CD14-positive monocyte (primary cell): ENCODE measurements at regions not wholly inside any gene's neighbourhood (a gene's known extent, or its start where the extent isn't known, plus 50 kb on each side); places are given as distances from the start of the nearest gene placed in this dataset.

Experiments
- DNase-seq, 3 donors: peaks; one replicate each; pipeline ENCODE4 v3.0.0-alpha.2; 2011 to 2022
- H2AFZ ChIP-seq: 2 replicates; pipeline ENCODE4 v1.6.0; 2012; ENCODE audit warnings: mild to moderate bottlenecking, low read depth, low read length, inconsistent platforms; ENCODE audit not compliant: insufficient read depth, poor library complexity, severe bottlenecking
- H3K27ac ChIP-seq, 2 donors: 1 replicate in 1 of 2; 2 replicates in 1 of 2; pipeline ENCODE4 v1.5.1; 2012 to 2013; ENCODE audit warnings: low read length in 2 of 2, control low read depth in 1 of 2, inconsistent platforms in 1 of 2, low read depth in 1 of 2, mild to moderate bottlenecking in 1 of 2
- H3K27me3 ChIP-seq, 2 donors: one replicate each; pipeline versions ENCODE4 v1.6.0 to v1.6.1; 2011 to 2013; ENCODE audit warnings: low read length in 2 of 2; ENCODE audit not compliant: control insufficient read depth in 2 of 2, insufficient read depth in 2 of 2
- H3K36me3 ChIP-seq, 2 donors: replicated peaks in 1 of 2; 1 replicate in 1 of 2; 2 replicates in 1 of 2; pipeline versions ENCODE4 v1.5.1 to v1.6.1; 2012 to 2013; ENCODE audit warnings: low read length in 2 of 2, control low read depth in 1 of 2, inconsistent platforms in 1 of 2, mild to moderate bottlenecking in 1 of 2; ENCODE audit not compliant: insufficient read depth in 2 of 2, control insufficient read depth in 1 of 2
- H3K4me1 ChIP-seq, 2 donors: 1 replicate in 1 of 2; 2 replicates in 1 of 2; pipeline versions ENCODE4 v1.5.1 to v1.6.1; 2012 to 2013; ENCODE audit warnings: low read length in 2 of 2, control low read depth in 1 of 2, inconsistent platforms in 1 of 2, mild to moderate bottlenecking in 1 of 2, moderate library complexity in 1 of 2; ENCODE audit not compliant: insufficient read depth in 2 of 2, control insufficient read depth in 1 of 2
- H3K4me2 ChIP-seq: replicated peaks from 2 replicates; pipeline ENCODE3; 2012; ENCODE audit warnings: low read length, moderate library complexity, mild to moderate bottlenecking; ENCODE audit not compliant: poor library complexity, severe bottlenecking; ENCODE audit errors: extremely low read depth
- H3K4me3 ChIP-seq, 3 experiments: fragments of 200-600 bp in 1 of 3; sonication (generic) in 1 of 3; replicated peaks in 1 of 3; 1 replicate in 2 of 3; 2 replicates in 1 of 3; pipeline ENCODE4 v1.5.1; 2011 to 2013; ENCODE audit warnings: low read length in 3 of 3, mild to moderate bottlenecking in 3 of 3, control low read depth in 2 of 3, low read depth in 2 of 3, inconsistent platforms in 1 of 3, moderate library complexity in 1 of 3
- H3K79me2 ChIP-seq: 2 replicates; pipeline ENCODE4 v1.6.0; 2012; ENCODE audit warnings: mild to moderate bottlenecking, control low read depth, inconsistent platforms, low read length, moderate library complexity; ENCODE audit not compliant: insufficient read depth
- H3K9ac ChIP-seq: 2 replicates; pipeline ENCODE4 v1.6.0; 2017; ENCODE audit warnings: low read length, mild to moderate bottlenecking; ENCODE audit not compliant: insufficient read depth, poor library complexity, severe bottlenecking
- H3K9me3 ChIP-seq, 2 donors: replicated peaks in 1 of 2; 1 replicate in 1 of 2; 2 replicates in 1 of 2; pipeline versions ENCODE4 v1.5.1 to v1.6.1; 2012 to 2013; ENCODE audit warnings: low read length in 2 of 2, control low read depth in 1 of 2; ENCODE audit not compliant: control insufficient read depth in 1 of 2, insufficient read depth in 1 of 2
- H4K20me1 ChIP-seq: 2 replicates; pipeline ENCODE4 v1.6.0; 2012; ENCODE audit warnings: mild to moderate bottlenecking, low read length, control low read depth, moderate library complexity; ENCODE audit not compliant: insufficient read depth
- H3K27ac Mint-ChIP-seq, 7 donors: one replicate each; pipeline ENCODE4 v1.8.0; 2020; ENCODE audit warnings: mild to moderate bottlenecking in 7 of 7, mixed read lengths in 7 of 7, moderate library complexity in 6 of 7, inconsistent platforms in 2 of 7
- H3K27me3 Mint-ChIP-seq, 3 donors: one replicate each; pipeline ENCODE4 v1.8.0; 2021 to 2022; ENCODE audit warnings: low read depth in 3 of 3, mild to moderate bottlenecking in 3 of 3, mixed read lengths in 3 of 3, moderate library complexity in 3 of 3, inconsistent platforms in 1 of 3
- H3K36me3 Mint-ChIP-seq, 2 donors: one replicate each; pipeline ENCODE4 v1.8.0; 2020; ENCODE audit warnings: mixed read lengths in 2 of 2, inconsistent platforms in 1 of 2, mild to moderate bottlenecking in 1 of 2
- H3K4me1 Mint-ChIP-seq: one replicate; pipeline ENCODE4 v1.8.0; 2020; ENCODE audit warnings: mild to moderate bottlenecking, mixed read lengths
- H3K4me3 Mint-ChIP-seq, 2 donors: one replicate each; pipeline ENCODE4 v1.8.0; 2020; ENCODE audit warnings: mild to moderate bottlenecking in 2 of 2, mixed read lengths in 2 of 2, moderate library complexity in 1 of 2
- H3K9me3 Mint-ChIP-seq, 7 donors: one replicate each; pipeline ENCODE4 v1.8.0; 2020 to 2022; ENCODE audit warnings: mixed read lengths in 7 of 7, mild to moderate bottlenecking in 6 of 7, moderate library complexity in 6 of 7, inconsistent platforms in 2 of 7
- CTCF ChIP-seq: fragments of 200-600 bp; IDR thresholded peaks from one replicate; pipeline ENCODE4 v1.8.0; 2022; ENCODE audit warnings: antibody characterized with exemption, mild to moderate bottlenecking
- WGBS: methylation state at CpG from one replicate; pipeline ENCODE4 v1.1.5; 2013; ENCODE audit warnings: missing lambda C conversion rate; ENCODE audit not compliant: insufficient coverage; 5-methylcytosine and 5-hydroxymethylcytosine counted together
- intact Hi-C, 2 donors: fragments of 100-400 bp; cut with micrococcal nuclease; formaldehyde crosslinking; loops; one replicate each; pipeline versions ENCODE4 v1.15.0 to v1.15.1; 2023

- Histone ChIP-seq H3K4me2 (no peak overlapping the region), H3K9me3 (no peaks in the 10 kb centered on the region), H3K36me3 (no peaks in the 10 kb centered on the region), H3K27me3 (no peaks in the 10 kb centered on the region), H3K4me1 (no peaks in the 10 kb centered on the region), H3K27ac (no peak overlapping the region), H4K20me1 (no peaks in the 10 kb centered on the region), H2AFZ (no peak overlapping the region), H3K9ac (no peak overlapping the region), H3K79me2 (no peaks in the 10 kb centered on the region), H3K4me3 (no peak overlapping the region)
- Mint-ChIP-seq H3K4me3 (no peak overlapping the region), H3K9me3 (peaks cover 0 to 6% (median 2%) of the 10 kb centered on the region in 7 donors), H3K4me1 (no peaks in the 10 kb centered on the region), H3K36me3 (no peaks in the 10 kb centered on the region), H3K27me3 (peaks cover 0 to 2% (median 0%) of the 10 kb centered on the region in 3 donors), H3K27ac (no peak overlapping the region)
- no peak for TF ChIP-seq CTCF
- DNase-seq, result no peak
- intact Hi-C loops, result no loop called here
- 100% methylated on average over 1 of the region's 9 CpGs for WGBS
Observed at GRCh38 chr17:71232801-71233559, 887.8 kb upstream of the SOX9 start.

GRCh38 chr17:71234349-71234748 is 886.5 kb upstream of the SOX9 start:
- Histone ChIP-seq H3K4me3 (no peak overlapping the region), H3K9me3 (no peaks in the 10 kb centered on the region), H3K9ac (no peak overlapping the region), H3K79me2 (no peaks in the 10 kb centered on the region), H3K36me3 (no peaks in the 10 kb centered on the region), H3K4me1 (no peaks in the 10 kb centered on the region), H4K20me1 (no peaks in the 10 kb centered on the region), H3K27ac (no peak overlapping the region), H2AFZ (no peak overlapping the region), H3K4me2 (no peak overlapping the region), H3K27me3 (no peaks in the 10 kb centered on the region)
- Mint-ChIP-seq H3K36me3 (no peaks in the 10 kb centered on the region), H3K27ac (no peak overlapping the region), H3K4me3 (no peak overlapping the region), H3K9me3 (peaks cover 0 to 6% (median 2%) of the 10 kb centered on the region in 7 donors), H3K4me1 (no peaks in the 10 kb centered on the region), H3K27me3 (peaks cover 0 to 2% (median 0%) of the 10 kb centered on the region in 3 donors)
- no peak for DNase-seq
- no peak for TF ChIP-seq CTCF
- intact Hi-C loops, result no loop called here
- WGBS, result 88% methylated on average over 5 of the region's 7 CpGs
